ENCODE measurements at regions not wholly inside any gene's neighbourhood (a gene's known extent, or its start where the extent isn't known, plus 50 kb on each side); places are given as distances from the start of the nearest gene placed in this dataset.

- ATAC-seq: no peak
Observed at GRCh38 chr20:50460115-50460607, 50.0 kb upstream of the PTPN1 start.

More at GRCh38 chr20:50460115-50460607, 50.0 kb upstream of the PTPN1 start:
- TF ChIP-seq CSRNP3 (CRISPR knock-in tag; IDR thresholded peaks at IDR 0.05) (no peak), RARB (CRISPR knock-in tag; IDR thresholded peaks at IDR 0.05) (no peak), PPARA (CRISPR knock-in tag; IDR thresholded peaks at IDR 0.05; ENCODE audit: borderline replicate concordance) (no peak), ZNF70 (CRISPR knock-in tag; IDR thresholded peaks at IDR 0.05) (no peak), TOX (CRISPR knock-in tag; IDR thresholded peaks at IDR 0.05; ENCODE audit: borderline replicate concordance) (no peak), PATZ1 (CRISPR knock-in tag; IDR thresholded peaks at IDR 0.05; ENCODE audit: borderline replicate concordance) (no peak), OSR1 (CRISPR knock-in tag; IDR thresholded peaks at IDR 0.05) (no peak), TSHZ2 (CRISPR knock-in tag; IDR thresholded peaks at IDR 0.05) (no peak), ZNF8 (CRISPR knock-in tag; IDR thresholded peaks at IDR 0.05) (no peak)

Data from SK-N-SH treated with all-trans-retinoic acid at 6 μM for 48 hours (cell line).